ENCODE measurements at regions not wholly inside any gene's neighbourhood (a gene's known extent, or its start where the extent isn't known, plus 50 kb on each side); places are given as distances from the start of the nearest gene placed in this dataset.

- TF ChIP-seq, protein P1, sequence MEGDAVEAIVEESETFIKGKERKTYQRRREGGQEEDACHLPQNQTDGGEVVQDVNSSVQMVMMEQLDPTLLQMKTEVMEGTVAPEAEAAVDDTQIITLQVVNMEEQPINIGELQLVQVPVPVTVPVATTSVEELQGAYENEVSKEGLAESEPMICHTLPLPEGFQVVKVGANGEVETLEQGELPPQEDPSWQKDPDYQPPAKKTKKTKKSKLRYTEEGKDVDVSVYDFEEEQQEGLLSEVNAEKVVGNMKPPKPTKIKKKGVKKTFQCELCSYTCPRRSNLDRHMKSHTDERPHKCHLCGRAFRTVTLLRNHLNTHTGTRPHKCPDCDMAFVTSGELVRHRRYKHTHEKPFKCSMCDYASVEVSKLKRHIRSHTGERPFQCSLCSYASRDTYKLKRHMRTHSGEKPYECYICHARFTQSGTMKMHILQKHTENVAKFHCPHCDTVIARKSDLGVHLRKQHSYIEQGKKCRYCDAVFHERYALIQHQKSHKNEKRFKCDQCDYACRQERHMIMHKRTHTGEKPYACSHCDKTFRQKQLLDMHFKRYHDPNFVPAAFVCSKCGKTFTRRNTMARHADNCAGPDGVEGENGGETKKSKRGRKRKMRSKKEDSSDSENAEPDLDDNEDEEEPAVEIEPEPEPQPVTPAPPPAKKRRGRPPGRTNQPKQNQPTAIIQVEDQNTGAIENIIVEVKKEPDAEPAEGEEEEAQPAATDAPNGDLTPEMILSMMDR (IDR thresholded peaks at IDR 0.05; ENCODE audit: poor library complexity, severe bottlenecking) = no peak
- TF ChIP-seq RAD21 (conservative IDR thresholded peaks at IDR 0.05) (no peak), EZH2 (IDR thresholded peaks at IDR 0.05; ENCODE audit: borderline replicate concordance, insufficient read depth, low read length, poor library complexity, severe bottlenecking) (no peak), EP300 (conservative IDR thresholded peaks at IDR 0.05; ENCODE audit: poor library complexity, severe bottlenecking) (no peak), POLR2AphosphoS5 (IDR thresholded peaks at IDR 0.05) (no peak), REST (IDR thresholded peaks at IDR 0.05; ENCODE audit: borderline replicate concordance) (no peak), TAF1 (IDR thresholded peaks at IDR 0.05; ENCODE audit: low read depth) (no peak)
Measured at GRCh38 chr15:38688761-38689160, 124.1 kb upstream of the RASGRP1 start.
